ENCODE measurements at regions not wholly inside any gene's neighbourhood (a gene's known extent, or its start where the extent isn't known, plus 50 kb on each side); places are given as distances from the start of the nearest gene placed in this dataset.
A peak's percentile ranks its signal among the peaks of the same experiment; 100 is the strongest.

- H3K4me3 ChIP-seq (replicated peaks; ENCODE audit: low read depth, low read length) = no peak overlapping the region
- TF ChIP-seq CTCF (IDR thresholded peaks at IDR 0.05; ENCODE audit: low read depth, low read length, missing control alignments) = no peak
- no peak for DNase-seq (ENCODE audit: extremely low read depth, low read depth)
Observed at GRCh38 chr17:14950686-14951085, 314.4 kb downstream of the PMP22 start.

- no peak for TF ChIP-seq CTCF (IDR thresholded peaks at IDR 0.05; ENCODE audit: low read depth, low read length, missing control alignments)
- DNase-seq (ENCODE audit: extremely low read depth, low read depth) = peak; percentile 11
- H3K4me3 ChIP-seq (replicated peaks; ENCODE audit: low read depth, low read length) = no peak overlapping the region
Observed at GRCh38 chr17:14950216-14950615, 314.9 kb downstream of the PMP22 start.

GRCh38 chr17:14947671-14948070, 317.5 kb downstream of the PMP22 start:
- TF ChIP-seq CTCF (IDR thresholded peaks at IDR 0.05; ENCODE audit: low read depth, low read length, missing control alignments) = no peak
- no peak overlapping the region for H3K4me3 ChIP-seq (replicated peaks; ENCODE audit: low read depth, low read length)

GRCh38 chr17:14946481-14946880, 318.6 kb downstream of the PMP22 start:
- no peak for TF ChIP-seq CTCF (IDR thresholded peaks at IDR 0.05; ENCODE audit: low read depth, low read length, missing control alignments)
- no peak overlapping the region for H3K4me3 ChIP-seq (replicated peaks; ENCODE audit: low read depth, low read length)
- no peak for DNase-seq (ENCODE audit: extremely low read depth, low read depth)

More at GRCh38 chr17:14947671-14948070, 317.5 kb downstream of the PMP22 start:
- DNase-seq (ENCODE audit: extremely low read depth, low read depth) = no peak

- H3K4me3 ChIP-seq (replicated peaks; ENCODE audit: low read depth, low read length) = no peak overlapping the region
- TF ChIP-seq CTCF (IDR thresholded peaks at IDR 0.05; ENCODE audit: low read depth, low read length, missing control alignments) = no peak
- DNase-seq (ENCODE audit: extremely low read depth, low read depth) = no peak
Observed at GRCh38 chr17:14942526-14943190, 322.5 kb downstream of the PMP22 start.

- no peak overlapping the region for H3K4me3 ChIP-seq (replicated peaks; ENCODE audit: low read depth, low read length)
- TF ChIP-seq CTCF (IDR thresholded peaks at IDR 0.05; ENCODE audit: low read depth, low read length, missing control alignments) = no peak
- no peak for DNase-seq (ENCODE audit: extremely low read depth, low read depth)
Observed at GRCh38 chr17:14940938-14941265, 324.2 kb downstream of the PMP22 start.
